Activated gamma-delta T cell treated with anti-CD3 and anti-CD28 coated beads, Interleukin-2, amount 50 U/mL, for 16 hours (primary cell): ENCODE measurements at regions not wholly inside any gene's neighbourhood (a gene's known extent, or its start where the extent isn't known, plus 50 kb on each side); places are given as distances from the start of the nearest gene placed in this dataset.

Source experiments
- DNase-seq: peaks from one replicate; pipeline ENCODE4 v3.0.0-alpha.2; 2020; ENCODE audit warnings: low read depth

GRCh38 chr13:79777504-79777903 is 296.5 kb downstream of the NDFIP2 start:
- no peak for DNase-seq

GRCh38 chr13:79776531-79777295 is 295.8 kb downstream of the NDFIP2 start:
- DNase-seq: no peak

- no peak for DNase-seq
Measured at GRCh38 chr13:79775830-79776229, 294.9 kb downstream of the NDFIP2 start.

- DNase-seq: no peak
Measured at GRCh38 chr13:79772811-79773210, 291.9 kb downstream of the NDFIP2 start.

- DNase-seq: no peak
Measured at GRCh38 chr13:79771493-79771892, 290.5 kb downstream of the NDFIP2 start.

- no peak for DNase-seq
Measured at GRCh38 chr13:79770056-79770455, 289.1 kb downstream of the NDFIP2 start.

- no peak for DNase-seq
Measured at GRCh38 chr13:79767126-79767525, 286.2 kb downstream of the NDFIP2 start.

- no peak for DNase-seq
Measured at GRCh38 chr13:79765331-79765730, 284.4 kb downstream of the NDFIP2 start.

GRCh38 chr13:79749984-79750551 is 269.1 kb downstream of the NDFIP2 start:
- no peak for DNase-seq

GRCh38 chr13:79749566-79749965 is 268.6 kb downstream of the NDFIP2 start:
- no peak for DNase-seq

- no peak for DNase-seq
Measured at GRCh38 chr13:79745081-79745480, 264.1 kb downstream of the NDFIP2 start.

- no peak for DNase-seq
Measured at GRCh38 chr13:79742923-79743322, 262.0 kb downstream of the NDFIP2 start.

GRCh38 chr13:79740991-79741390 is 260.0 kb downstream of the NDFIP2 start:
- no peak for DNase-seq

GRCh38 chr13:79736356-79736755 is 255.4 kb downstream of the NDFIP2 start:
- no peak for DNase-seq

- DNase-seq: no peak
Measured at GRCh38 chr13:79735228-79735627, 254.3 kb downstream of the NDFIP2 start.

GRCh38 chr13:79727086-79727485 is 246.1 kb downstream of the NDFIP2 start:
- DNase-seq: no peak

- no peak for DNase-seq
Measured at GRCh38 chr13:79725841-79726240, 244.9 kb downstream of the NDFIP2 start.

- no peak for DNase-seq
Measured at GRCh38 chr13:79724348-79725103, 243.6 kb downstream of the NDFIP2 start.

- no peak for DNase-seq
Measured at GRCh38 chr13:79723519-79724024, 242.6 kb downstream of the NDFIP2 start.

- no peak for DNase-seq
Measured at GRCh38 chr13:79722885-79723445, 242.0 kb downstream of the NDFIP2 start.

GRCh38 chr13:79716191-79716590 is 235.2 kb downstream of the NDFIP2 start:
- no peak for DNase-seq

- DNase-seq: no peak
Measured at GRCh38 chr13:79711631-79712030, 230.7 kb downstream of the NDFIP2 start.

GRCh38 chr13:79710376-79710775 is 229.4 kb downstream of the NDFIP2 start:
- no peak for DNase-seq
